ENCODE measurements at regions not wholly inside any gene's neighbourhood (a gene's known extent, or its start where the extent isn't known, plus 50 kb on each side); places are given as distances from the start of the nearest gene placed in this dataset.

DNA sequence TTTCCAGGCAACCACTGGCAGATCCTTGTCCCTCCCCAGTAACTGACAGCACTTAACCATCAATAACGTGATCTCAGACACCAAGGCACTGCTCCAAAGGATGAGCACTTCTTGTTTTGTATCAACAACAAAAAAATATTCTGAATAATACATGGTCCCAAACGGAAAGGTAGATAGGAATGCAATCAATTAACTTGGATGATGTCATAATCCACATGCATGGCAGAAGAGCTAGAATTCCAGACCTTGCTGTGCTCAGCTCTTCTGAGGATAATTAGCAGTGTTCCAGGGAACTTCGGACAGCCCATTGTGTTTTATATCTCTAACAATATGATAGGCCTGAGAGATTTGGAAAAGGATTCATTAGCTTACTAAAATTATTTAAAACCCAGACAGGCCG is 288.4 kb upstream of the PCSK5 start:
- no peak for TF ChIP-seq POLR2A (IDR thresholded peaks at IDR 0.05; ENCODE audit: low read depth, low read length)
- TF ChIP-seq, protein P1, sequence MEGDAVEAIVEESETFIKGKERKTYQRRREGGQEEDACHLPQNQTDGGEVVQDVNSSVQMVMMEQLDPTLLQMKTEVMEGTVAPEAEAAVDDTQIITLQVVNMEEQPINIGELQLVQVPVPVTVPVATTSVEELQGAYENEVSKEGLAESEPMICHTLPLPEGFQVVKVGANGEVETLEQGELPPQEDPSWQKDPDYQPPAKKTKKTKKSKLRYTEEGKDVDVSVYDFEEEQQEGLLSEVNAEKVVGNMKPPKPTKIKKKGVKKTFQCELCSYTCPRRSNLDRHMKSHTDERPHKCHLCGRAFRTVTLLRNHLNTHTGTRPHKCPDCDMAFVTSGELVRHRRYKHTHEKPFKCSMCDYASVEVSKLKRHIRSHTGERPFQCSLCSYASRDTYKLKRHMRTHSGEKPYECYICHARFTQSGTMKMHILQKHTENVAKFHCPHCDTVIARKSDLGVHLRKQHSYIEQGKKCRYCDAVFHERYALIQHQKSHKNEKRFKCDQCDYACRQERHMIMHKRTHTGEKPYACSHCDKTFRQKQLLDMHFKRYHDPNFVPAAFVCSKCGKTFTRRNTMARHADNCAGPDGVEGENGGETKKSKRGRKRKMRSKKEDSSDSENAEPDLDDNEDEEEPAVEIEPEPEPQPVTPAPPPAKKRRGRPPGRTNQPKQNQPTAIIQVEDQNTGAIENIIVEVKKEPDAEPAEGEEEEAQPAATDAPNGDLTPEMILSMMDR (IDR thresholded peaks at IDR 0.05; ENCODE audit: extremely low read depth in 1 of 2, insufficient read depth in 1 of 2, low read depth in 1 of 2, low read length in 2 of 2) = no peak
- TF ChIP-seq, protein P2, sequence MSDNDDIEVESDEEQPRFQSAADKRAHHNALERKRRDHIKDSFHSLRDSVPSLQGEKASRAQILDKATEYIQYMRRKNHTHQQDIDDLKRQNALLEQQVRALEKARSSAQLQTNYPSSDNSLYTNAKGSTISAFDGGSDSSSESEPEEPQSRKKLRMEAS (IDR thresholded peaks at IDR 0.05; ENCODE audit: insufficient read depth, insufficient read length) = no peak
- TF ChIP-seq POLR2AphosphoS5 (IDR thresholded peaks at IDR 0.05; ENCODE audit: insufficient read depth, low read depth, low read length) = no peak
- no peak for TF ChIP-seq EZH2 (IDR thresholded peaks at IDR 0.05; ENCODE audit: borderline replicate concordance, low read depth, low read length, severe bottlenecking)
